Hepatocyte (in vitro differentiated cells): ENCODE measurements at regions not wholly inside any gene's neighbourhood (a gene's known extent, or its start where the extent isn't known, plus 50 kb on each side); places are given as distances from the start of the nearest gene placed in this dataset.

Source experiments
- DNase-seq: peaks from one replicate; pipeline ENCODE4 v3.0.0-alpha.2; 2016; ENCODE audit warnings: low spot score
- H2AFZ ChIP-seq: fragments of 200-600 bp; sonication (generic); 2 replicates; pipeline ENCODE4 v1.6.0; 2016; ENCODE audit warnings: antibody characterized with exemption, mild to moderate bottlenecking
- H3K27ac ChIP-seq: fragments of 200-600 bp; sonication (generic); 2 replicates; pipeline ENCODE4 v1.5.1; 2016; ENCODE audit warnings: mild to moderate bottlenecking
- H3K27me3 ChIP-seq: fragments of 200-600 bp; sonication (generic); 2 replicates; pipeline ENCODE4 v1.6.1; 2016
- H3K36me3 ChIP-seq: fragments of 200-600 bp; sonication (generic); replicated peaks from 2 replicates; pipeline ENCODE4 v1.5.1; 2016; ENCODE audit warnings: low read depth; ENCODE audit not compliant: insufficient read depth
- H3K4me1 ChIP-seq: fragments of 200-600 bp; sonication (generic); 2 replicates; pipeline ENCODE4 v1.5.1; 2016; ENCODE audit warnings: mild to moderate bottlenecking, moderate library complexity; ENCODE audit not compliant: insufficient read depth
- H3K4me2 ChIP-seq: fragments of 200-600 bp; sonication (generic); 2 replicates; pipeline ENCODE4 v1.6.0; 2016
- H3K4me3 ChIP-seq: fragments of 200-600 bp; sonication (generic); 2 replicates; pipeline ENCODE4 v1.5.1; 2016; ENCODE audit warnings: mild to moderate bottlenecking
- H3K79me2 ChIP-seq: fragments of 200-600 bp; sonication (generic); 2 replicates; pipeline ENCODE4 v1.6.0; 2017; ENCODE audit warnings: mild to moderate bottlenecking
- H3K9me2 ChIP-seq: fragments of 200-600 bp; sonication (generic); replicated peaks from 2 replicates; pipeline ENCODE4 v1.6.0; 2017; ENCODE audit warnings: mild to moderate bottlenecking; ENCODE audit not compliant: insufficient read depth
- H3K9me3 ChIP-seq: fragments of 200-600 bp; sonication (generic); 2 replicates; pipeline ENCODE4 v1.5.1; 2016; ENCODE audit warnings: low read depth, mild to moderate bottlenecking
- H4K20me1 ChIP-seq: fragments of 200-600 bp; sonication (generic); 2 replicates; pipeline ENCODE4 v1.6.0; 2016; ENCODE audit warnings: mild to moderate bottlenecking; ENCODE audit not compliant: insufficient read depth, poor library complexity, severe bottlenecking
- EZH2 ChIP-seq: fragments of 200-600 bp; sonication (generic); IDR thresholded peaks from 2 replicates; pipeline ENCODE4 v1.6.1; 2016; ENCODE audit warnings: antibody characterized with exemption, mild to moderate bottlenecking, borderline replicate concordance
- EZH2phosphoT487 ChIP-seq: fragments of 200-600 bp; sonication (generic); IDR thresholded peaks from one replicate; pipeline ENCODE4 v1.6.1; 2018; ENCODE audit warnings: antibody characterized with exemption, mild to moderate bottlenecking, low read depth, moderate library complexity; ENCODE audit not compliant: unreplicated experiment, severe bottlenecking
- WGBS: methylation state at CpG from one replicate; pipeline ENCODE4 v1.1.6; 2016; ENCODE audit warnings: low lambda C conversion rate; ENCODE audit errors: missing lambda C conversion rate; 5-methylcytosine and 5-hydroxymethylcytosine counted together
- TF ChIP-seq, protein P1 (sequence below): fragments of 200-600 bp; sonication (generic); IDR thresholded peaks from 2 replicates; pipeline ENCODE4 v1.5.1; 2016; ENCODE audit warnings: antibody characterized with exemption, mild to moderate bottlenecking; ENCODE audit not compliant: poor library complexity

DNA sequence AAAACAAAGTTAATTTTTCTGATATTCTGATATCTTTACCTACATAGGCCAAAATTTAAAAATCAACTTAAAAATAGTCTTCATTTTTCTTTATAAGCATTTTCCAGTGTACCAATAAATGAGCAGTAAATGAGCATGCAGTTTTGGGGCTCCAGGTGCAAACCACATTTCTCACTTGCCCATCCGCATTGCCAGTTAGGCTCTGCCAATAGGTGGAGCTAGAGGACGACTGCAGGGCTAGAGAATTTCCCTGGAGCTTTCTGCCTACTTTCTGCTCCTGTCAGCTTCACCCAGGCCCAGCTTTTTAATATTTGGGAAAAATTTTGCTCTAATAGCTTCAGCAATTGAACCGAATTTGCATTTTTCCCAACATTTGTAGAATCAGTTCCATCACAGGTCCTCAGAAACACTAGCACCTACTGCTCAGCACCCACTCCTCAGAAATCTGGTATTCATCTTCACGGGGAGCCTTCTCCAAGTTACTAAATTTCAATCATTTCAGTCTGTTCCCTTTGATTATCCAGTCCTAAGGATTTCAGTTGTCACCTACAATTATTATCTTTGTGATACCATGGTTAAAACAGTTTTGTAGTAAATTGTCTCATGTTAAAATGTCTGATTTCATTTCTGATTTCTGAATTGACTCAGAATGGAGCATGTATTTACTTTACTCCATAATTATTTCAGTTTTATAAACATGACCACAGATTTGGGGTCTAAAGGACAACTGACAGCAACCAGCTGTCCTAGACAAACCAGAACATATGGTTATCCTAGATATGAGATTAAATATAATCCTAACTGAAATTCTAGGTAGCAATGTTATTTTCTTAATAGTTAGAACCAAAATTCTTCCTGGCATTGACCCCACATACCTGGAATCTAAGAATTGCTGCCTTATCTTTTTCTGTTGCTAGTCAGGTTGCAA, 104.6 kb upstream of the FAM174A start:
- Histone ChIP-seq H3K9me3 (no peaks in the 10 kb centered on the region), H3K9me2 (no peaks in the 10 kb centered on the region), H3K27ac (no peak overlapping the region), H3K4me2 (no peak overlapping the region), H4K20me1 (no peaks in the 10 kb centered on the region), H3K4me1 (no peaks in the 10 kb centered on the region), H3K4me3 (no peak overlapping the region), H3K36me3 (no peaks in the 10 kb centered on the region), H3K27me3 (no peaks in the 10 kb centered on the region), H3K79me2 (no peaks in the 10 kb centered on the region), H2AFZ (no peak overlapping the region)
- 37% methylated on average over 4 of the region's 4 CpGs for WGBS
- peak; percentile 66 for DNase-seq
- TF ChIP-seq EZH2phosphoT487: no peak
- TF ChIP-seq EZH2: no peak
- TF ChIP-seq, protein P1, sequence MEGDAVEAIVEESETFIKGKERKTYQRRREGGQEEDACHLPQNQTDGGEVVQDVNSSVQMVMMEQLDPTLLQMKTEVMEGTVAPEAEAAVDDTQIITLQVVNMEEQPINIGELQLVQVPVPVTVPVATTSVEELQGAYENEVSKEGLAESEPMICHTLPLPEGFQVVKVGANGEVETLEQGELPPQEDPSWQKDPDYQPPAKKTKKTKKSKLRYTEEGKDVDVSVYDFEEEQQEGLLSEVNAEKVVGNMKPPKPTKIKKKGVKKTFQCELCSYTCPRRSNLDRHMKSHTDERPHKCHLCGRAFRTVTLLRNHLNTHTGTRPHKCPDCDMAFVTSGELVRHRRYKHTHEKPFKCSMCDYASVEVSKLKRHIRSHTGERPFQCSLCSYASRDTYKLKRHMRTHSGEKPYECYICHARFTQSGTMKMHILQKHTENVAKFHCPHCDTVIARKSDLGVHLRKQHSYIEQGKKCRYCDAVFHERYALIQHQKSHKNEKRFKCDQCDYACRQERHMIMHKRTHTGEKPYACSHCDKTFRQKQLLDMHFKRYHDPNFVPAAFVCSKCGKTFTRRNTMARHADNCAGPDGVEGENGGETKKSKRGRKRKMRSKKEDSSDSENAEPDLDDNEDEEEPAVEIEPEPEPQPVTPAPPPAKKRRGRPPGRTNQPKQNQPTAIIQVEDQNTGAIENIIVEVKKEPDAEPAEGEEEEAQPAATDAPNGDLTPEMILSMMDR: peak; percentile 72

DNA sequence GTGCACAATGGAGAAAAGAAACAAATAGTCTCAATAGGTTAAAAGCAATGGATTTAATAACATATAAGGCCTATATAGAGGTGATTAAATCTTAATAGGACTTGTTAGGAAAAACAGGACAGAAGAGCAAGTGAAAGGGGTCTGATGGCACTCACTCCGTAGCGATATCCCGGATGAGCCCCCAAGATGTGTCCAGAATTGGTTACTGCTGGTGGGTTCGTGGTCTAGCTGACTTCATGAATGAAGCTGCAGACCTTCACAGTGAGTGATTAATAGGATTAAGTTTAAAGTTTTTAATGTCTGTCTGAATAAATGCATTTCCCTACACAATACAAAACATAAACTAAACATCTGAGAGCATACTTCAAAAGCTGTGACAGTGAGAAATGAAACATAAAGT, 110.4 kb upstream of the FAM174A start:
- no peaks in the 10 kb centered on the region for H4K20me1 ChIP-seq
- TF ChIP-seq EZH2 (no peak), EZH2phosphoT487 (no peak)
- TF ChIP-seq, protein P1: no peak
- no peaks in the 10 kb centered on the region for H3K9me2 ChIP-seq
- no peak overlapping the region for H3K4me2 ChIP-seq
- H2AFZ ChIP-seq: no peak overlapping the region
- H3K79me2 ChIP-seq: no peaks in the 10 kb centered on the region
- 99% methylated on average over 4 of the region's 4 CpGs for WGBS
- H3K27me3 ChIP-seq: no peaks in the 10 kb centered on the region
- no peak overlapping the region for H3K4me3 ChIP-seq
- no peak for DNase-seq
- H3K36me3 ChIP-seq: no peaks in the 10 kb centered on the region
- H3K9me3 ChIP-seq: peaks cover 8% of the 10 kb centered on the region
- H3K27ac ChIP-seq: no peak overlapping the region
- H3K4me1 ChIP-seq: no peaks in the 10 kb centered on the region

DNA sequence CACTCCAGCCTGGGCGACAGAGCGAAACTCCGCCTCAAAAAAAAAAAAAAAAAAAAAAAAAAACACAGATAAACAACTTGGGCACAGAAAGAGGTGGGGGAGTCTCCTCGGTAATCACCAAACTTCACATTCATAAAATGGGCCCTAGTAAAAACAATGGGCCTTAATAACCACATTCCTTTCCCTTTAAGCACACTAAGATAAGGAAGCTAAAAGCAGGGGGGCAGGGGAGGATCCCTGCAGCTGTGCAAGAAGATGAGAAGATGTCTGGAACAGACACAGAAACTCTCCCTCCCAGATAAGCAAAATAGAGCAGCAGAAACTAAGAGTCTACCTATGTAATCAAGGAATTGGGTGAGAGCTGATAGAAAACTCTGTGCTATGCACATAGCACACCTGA, 111.2 kb upstream of the FAM174A start:
- no peak for DNase-seq
- Histone ChIP-seq H3K4me2 (no peak overlapping the region), H3K79me2 (no peaks in the 10 kb centered on the region), H2AFZ (no peak overlapping the region), H3K27me3 (no peaks in the 10 kb centered on the region), H3K4me3 (no peak overlapping the region), H3K4me1 (no peaks in the 10 kb centered on the region), H3K27ac (no peak overlapping the region), H3K9me2 (no peaks in the 10 kb centered on the region), H3K9me3 (peaks cover 8% of the 10 kb centered on the region), H3K36me3 (no peaks in the 10 kb centered on the region), H4K20me1 (no peaks in the 10 kb centered on the region)
- no peak for TF ChIP-seq EZH2phosphoT487
- no peak for TF ChIP-seq EZH2
- TF ChIP-seq, protein P1: no peak
- WGBS: 31% methylated on average over 1 of the region's 4 CpGs
